ENCODE measurements at regions not wholly inside any gene's neighbourhood (a gene's known extent, or its start where the extent isn't known, plus 50 kb on each side); places are given as distances from the start of the nearest gene placed in this dataset.

GRCh38 chr20:57835074-57835452 is 125.2 kb upstream of the PMEPA1 start:
- TF ChIP-seq, protein P1, sequence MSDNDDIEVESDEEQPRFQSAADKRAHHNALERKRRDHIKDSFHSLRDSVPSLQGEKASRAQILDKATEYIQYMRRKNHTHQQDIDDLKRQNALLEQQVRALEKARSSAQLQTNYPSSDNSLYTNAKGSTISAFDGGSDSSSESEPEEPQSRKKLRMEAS (IDR thresholded peaks at IDR 0.05): no peak
- TF ChIP-seq RAD21 (IDR thresholded peaks at IDR 0.05 in 1 of 2, conservative IDR thresholded peaks at IDR 0.05 in 1 of 2; ENCODE audit: low read depth in 2 of 2, low read length in 2 of 2): no peak
- no peak for TF ChIP-seq RFX5 (IDR thresholded peaks at IDR 0.05; ENCODE audit: borderline replicate concordance, low read depth, low read length)
- no peak for TF ChIP-seq CREB1 (IDR thresholded peaks at IDR 0.05)
- TF ChIP-seq POLR2AphosphoS5 (IDR thresholded peaks at IDR 0.05; ENCODE audit: low read depth, low read length): no peak
- TF ChIP-seq EZH2 (IDR thresholded peaks at IDR 0.05; ENCODE audit: low read depth, low read length, severe bottlenecking): no peak
- no peak for TF ChIP-seq SIN3A (conservative IDR thresholded peaks at IDR 0.05 in 1 of 2, IDR thresholded peaks at IDR 0.05 in 1 of 2; ENCODE audit: low read depth in 1 of 2, low read length in 2 of 2)
- TF ChIP-seq TAF1 (IDR thresholded peaks at IDR 0.05; ENCODE audit: low read depth, low read length): no peak
- no peak for TF ChIP-seq CTCF (IDR thresholded peaks at IDR 0.05; ENCODE audit: control extremely low read depth in 1 of 3, insufficient read depth in 1 of 3, low read depth in 1 of 3, low read length in 3 of 3)
- TF ChIP-seq, protein P2, sequence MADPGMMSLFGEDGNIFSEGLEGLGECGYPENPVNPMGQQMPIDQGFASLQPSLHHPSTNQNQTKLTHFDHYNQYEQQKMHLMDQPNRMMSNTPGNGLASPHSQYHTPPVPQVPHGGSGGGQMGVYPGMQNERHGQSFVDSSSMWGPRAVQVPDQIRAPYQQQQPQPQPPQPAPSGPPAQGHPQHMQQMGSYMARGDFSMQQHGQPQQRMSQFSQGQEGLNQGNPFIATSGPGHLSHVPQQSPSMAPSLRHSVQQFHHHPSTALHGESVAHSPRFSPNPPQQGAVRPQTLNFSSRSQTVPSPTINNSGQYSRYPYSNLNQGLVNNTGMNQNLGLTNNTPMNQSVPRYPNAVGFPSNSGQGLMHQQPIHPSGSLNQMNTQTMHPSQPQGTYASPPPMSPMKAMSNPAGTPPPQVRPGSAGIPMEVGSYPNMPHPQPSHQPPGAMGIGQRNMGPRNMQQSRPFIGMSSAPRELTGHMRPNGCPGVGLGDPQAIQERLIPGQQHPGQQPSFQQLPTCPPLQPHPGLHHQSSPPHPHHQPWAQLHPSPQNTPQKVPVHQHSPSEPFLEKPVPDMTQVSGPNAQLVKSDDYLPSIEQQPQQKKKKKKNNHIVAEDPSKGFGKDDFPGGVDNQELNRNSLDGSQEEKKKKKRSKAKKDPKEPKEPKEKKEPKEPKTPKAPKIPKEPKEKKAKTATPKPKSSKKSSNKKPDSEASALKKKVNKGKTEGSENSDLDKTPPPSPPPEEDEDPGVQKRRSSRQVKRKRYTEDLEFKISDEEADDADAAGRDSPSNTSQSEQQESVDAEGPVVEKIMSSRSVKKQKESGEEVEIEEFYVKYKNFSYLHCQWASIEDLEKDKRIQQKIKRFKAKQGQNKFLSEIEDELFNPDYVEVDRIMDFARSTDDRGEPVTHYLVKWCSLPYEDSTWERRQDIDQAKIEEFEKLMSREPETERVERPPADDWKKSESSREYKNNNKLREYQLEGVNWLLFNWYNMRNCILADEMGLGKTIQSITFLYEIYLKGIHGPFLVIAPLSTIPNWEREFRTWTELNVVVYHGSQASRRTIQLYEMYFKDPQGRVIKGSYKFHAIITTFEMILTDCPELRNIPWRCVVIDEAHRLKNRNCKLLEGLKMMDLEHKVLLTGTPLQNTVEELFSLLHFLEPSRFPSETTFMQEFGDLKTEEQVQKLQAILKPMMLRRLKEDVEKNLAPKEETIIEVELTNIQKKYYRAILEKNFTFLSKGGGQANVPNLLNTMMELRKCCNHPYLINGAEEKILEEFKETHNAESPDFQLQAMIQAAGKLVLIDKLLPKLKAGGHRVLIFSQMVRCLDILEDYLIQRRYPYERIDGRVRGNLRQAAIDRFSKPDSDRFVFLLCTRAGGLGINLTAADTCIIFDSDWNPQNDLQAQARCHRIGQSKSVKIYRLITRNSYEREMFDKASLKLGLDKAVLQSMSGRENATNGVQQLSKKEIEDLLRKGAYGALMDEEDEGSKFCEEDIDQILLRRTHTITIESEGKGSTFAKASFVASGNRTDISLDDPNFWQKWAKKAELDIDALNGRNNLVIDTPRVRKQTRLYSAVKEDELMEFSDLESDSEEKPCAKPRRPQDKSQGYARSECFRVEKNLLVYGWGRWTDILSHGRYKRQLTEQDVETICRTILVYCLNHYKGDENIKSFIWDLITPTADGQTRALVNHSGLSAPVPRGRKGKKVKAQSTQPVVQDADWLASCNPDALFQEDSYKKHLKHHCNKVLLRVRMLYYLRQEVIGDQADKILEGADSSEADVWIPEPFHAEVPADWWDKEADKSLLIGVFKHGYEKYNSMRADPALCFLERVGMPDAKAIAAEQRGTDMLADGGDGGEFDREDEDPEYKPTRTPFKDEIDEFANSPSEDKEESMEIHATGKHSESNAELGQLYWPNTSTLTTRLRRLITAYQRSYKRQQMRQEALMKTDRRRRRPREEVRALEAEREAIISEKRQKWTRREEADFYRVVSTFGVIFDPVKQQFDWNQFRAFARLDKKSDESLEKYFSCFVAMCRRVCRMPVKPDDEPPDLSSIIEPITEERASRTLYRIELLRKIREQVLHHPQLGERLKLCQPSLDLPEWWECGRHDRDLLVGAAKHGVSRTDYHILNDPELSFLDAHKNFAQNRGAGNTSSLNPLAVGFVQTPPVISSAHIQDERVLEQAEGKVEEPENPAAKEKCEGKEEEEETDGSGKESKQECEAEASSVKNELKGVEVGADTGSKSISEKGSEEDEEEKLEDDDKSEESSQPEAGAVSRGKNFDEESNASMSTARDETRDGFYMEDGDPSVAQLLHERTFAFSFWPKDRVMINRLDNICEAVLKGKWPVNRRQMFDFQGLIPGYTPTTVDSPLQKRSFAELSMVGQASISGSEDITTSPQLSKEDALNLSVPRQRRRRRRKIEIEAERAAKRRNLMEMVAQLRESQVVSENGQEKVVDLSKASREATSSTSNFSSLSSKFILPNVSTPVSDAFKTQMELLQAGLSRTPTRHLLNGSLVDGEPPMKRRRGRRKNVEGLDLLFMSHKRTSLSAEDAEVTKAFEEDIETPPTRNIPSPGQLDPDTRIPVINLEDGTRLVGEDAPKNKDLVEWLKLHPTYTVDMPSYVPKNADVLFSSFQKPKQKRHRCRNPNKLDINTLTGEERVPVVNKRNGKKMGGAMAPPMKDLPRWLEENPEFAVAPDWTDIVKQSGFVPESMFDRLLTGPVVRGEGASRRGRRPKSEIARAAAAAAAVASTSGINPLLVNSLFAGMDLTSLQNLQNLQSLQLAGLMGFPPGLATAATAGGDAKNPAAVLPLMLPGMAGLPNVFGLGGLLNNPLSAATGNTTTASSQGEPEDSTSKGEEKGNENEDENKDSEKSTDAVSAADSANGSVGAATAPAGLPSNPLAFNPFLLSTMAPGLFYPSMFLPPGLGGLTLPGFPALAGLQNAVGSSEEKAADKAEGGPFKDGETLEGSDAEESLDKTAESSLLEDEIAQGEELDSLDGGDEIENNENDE (IDR thresholded peaks at IDR 0.05; ENCODE audit: insufficient replicate concordance, low read length): no peak
- TF ChIP-seq ZNF274 (IDR thresholded peaks at IDR 0.05; ENCODE audit: borderline replicate concordance, extremely low read depth, low read length): no peak
- no peak for TF ChIP-seq TBP (IDR thresholded peaks at IDR 0.05; ENCODE audit: low read depth, low read length)
- no peak for TF ChIP-seq GABPA (IDR thresholded peaks at IDR 0.05; ENCODE audit: borderline replicate concordance, insufficient read depth, low read length)

All from H1 (cell line).